MG63 (cell line): ENCODE measurements at regions not wholly inside any gene's neighbourhood (a gene's known extent, or its start where the extent isn't known, plus 50 kb on each side); places are given as distances from the start of the nearest gene placed in this dataset.

Source experiments
- DNase-seq: peaks from one replicate; pipeline ENCODE4 v3.0.0-alpha.2; 2020
- H3K27me3 ChIP-seq: fragments of 250-450 bp; sonication (Bioruptor Pico); 2 replicates; pipeline ENCODE4 v1.5.1; 2020; ENCODE audit warnings: mild to moderate bottlenecking, moderate library complexity
- H3K36me3 ChIP-seq: fragments of 250-450 bp; sonication (Bioruptor Pico); 2 replicates; pipeline ENCODE4 v1.5.1; 2020; ENCODE audit warnings: mild to moderate bottlenecking, moderate library complexity
- H3K4me3 ChIP-seq: fragments of 250-450 bp; sonication (Bioruptor Pico); 2 replicates; pipeline ENCODE4 v1.5.1; 2020; ENCODE audit warnings: mild to moderate bottlenecking, moderate library complexity
- H3K9me3 ChIP-seq: fragments of 250-450 bp; sonication (Bioruptor Pico); 2 replicates; pipeline ENCODE4 v1.5.1; 2020; ENCODE audit warnings: mild to moderate bottlenecking, moderate library complexity

DNA sequence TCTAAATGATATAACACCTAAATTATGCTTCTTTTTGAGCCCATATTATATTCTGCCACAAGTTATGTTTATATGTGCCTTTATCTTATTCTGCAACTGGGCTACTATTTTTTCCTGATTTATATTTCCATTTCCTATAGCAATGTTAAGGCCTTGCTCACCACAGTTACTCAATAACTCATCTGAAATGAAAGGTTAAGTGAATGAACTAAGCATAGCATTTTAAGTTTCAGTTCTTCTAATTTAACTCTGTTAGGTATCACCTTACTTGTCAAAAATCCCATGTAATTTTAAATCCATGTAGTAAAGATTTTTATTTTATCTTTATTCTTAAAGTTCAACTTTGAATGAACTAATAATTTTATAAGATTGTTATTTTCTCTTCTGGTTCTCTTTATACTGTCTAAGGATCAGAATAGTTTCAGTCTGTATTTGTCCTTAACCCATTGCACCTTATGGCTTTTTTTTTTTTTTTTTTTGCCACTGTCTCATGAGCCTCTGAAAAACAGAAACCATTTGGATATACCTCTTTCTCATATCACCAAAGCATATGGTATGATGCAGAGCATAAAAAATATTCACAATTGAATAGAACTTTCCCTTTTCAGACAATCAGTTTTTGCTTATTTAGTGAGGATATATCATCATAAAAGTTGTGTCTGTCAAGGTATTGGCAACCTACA is 301.8 kb upstream of the ZWINT start:
- H3K36me3 ChIP-seq: no peaks in the 10 kb centered on the region
- H3K27me3 ChIP-seq: no peaks in the 10 kb centered on the region
- H3K9me3 ChIP-seq: no peaks in the 10 kb centered on the region
- no peak for DNase-seq
- no peak overlapping the region for H3K4me3 ChIP-seq

DNA sequence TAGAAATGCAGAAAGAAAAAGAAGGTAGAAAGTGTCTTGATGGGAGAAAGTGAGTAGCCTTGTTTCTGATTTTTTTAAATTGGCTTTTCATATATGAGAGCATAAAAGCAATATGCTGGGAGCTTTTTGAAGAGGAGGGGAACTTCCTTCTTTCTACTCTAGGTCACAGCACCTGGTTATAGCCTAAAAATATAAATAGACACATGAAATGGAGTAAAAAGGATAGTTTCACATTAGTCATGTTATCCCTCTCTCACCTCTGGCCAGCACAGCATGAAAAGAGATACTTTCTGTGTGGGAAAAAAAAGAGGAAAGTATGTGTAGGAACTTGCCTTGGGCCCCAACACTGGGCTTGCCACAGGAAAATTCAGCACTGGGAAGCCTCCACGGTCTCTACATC is 292.2 kb upstream of the ZWINT start:
- no peak overlapping the region for H3K4me3 ChIP-seq
- H3K9me3 ChIP-seq: no peaks in the 10 kb centered on the region
- no peaks in the 10 kb centered on the region for H3K36me3 ChIP-seq
- H3K27me3 ChIP-seq: no peaks in the 10 kb centered on the region
- DNase-seq: no peak

DNA sequence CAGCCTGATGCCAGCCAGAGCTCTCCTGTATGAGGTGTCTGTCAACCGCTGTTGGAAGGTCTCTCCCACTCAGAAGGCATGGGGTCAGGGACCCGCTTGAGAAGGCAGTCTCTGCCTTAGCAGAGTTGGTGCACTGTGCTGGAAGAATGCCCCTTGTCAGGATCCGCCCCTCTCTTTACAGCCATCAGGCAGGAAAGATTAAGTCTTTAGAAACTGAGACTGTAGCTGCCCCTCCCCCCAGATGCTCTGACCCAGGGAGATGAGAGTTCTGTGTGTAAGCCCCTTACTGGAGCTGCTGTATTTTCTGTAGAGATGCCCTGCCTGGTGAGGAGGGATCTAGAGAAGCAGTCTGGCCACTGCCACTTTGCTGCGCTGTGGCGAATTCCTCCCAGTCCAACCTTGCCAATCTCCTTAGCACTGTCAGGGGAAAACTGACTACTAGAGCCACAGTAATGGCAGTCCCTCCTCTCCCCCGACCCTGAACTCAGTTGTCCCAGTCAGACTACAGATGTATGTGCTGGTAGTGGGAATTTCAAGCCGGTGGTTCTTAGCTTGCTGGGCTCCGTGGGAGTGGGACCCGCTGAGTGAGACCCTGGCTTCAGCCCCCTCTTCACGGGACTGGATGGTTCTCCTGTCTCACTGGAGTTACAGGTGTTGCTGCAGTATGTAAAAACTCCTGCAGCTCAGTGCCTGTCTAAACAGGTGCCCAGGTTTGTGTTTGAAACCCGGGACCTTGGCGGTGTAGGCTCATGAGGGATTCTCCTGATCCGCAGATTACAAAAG is 285.5 kb upstream of the ZWINT start:
- Histone ChIP-seq H3K4me3 (no peak overlapping the region), H3K9me3 (no peaks in the 10 kb centered on the region), H3K27me3 (no peaks in the 10 kb centered on the region), H3K36me3 (no peaks in the 10 kb centered on the region)
- no peak for DNase-seq

DNA sequence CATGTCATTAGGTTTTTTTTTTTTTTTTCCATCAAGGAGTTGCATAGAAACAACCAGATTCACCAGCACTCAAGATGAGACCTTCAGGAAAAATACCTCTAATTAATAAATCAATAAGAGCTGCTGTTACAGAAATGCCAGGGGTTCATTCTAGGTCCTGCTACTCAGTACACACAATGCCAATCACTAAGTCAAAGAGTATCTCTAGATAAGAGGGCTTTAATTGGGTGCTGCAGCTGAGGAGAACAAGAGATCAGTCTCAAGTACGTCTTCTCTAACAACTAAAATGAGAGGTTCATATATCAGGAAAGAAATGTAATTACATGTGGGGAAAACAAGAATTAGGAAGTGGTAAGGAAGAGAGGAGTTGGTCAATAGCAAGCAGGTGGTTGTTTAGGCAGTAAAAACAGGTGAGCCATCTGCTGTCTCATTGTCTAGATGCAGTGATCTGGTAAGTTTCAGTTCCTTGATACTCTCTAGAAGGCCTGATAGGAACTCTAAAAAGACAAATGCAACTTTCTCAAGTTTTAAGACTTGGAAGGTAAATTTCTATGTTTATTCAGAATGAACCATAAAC is 272.9 kb upstream of the ZWINT start:
- no peak overlapping the region for H3K4me3 ChIP-seq
- no peaks in the 10 kb centered on the region for H3K27me3 ChIP-seq
- DNase-seq: no peak
- no peaks in the 10 kb centered on the region for H3K9me3 ChIP-seq
- no peaks in the 10 kb centered on the region for H3K36me3 ChIP-seq

DNA sequence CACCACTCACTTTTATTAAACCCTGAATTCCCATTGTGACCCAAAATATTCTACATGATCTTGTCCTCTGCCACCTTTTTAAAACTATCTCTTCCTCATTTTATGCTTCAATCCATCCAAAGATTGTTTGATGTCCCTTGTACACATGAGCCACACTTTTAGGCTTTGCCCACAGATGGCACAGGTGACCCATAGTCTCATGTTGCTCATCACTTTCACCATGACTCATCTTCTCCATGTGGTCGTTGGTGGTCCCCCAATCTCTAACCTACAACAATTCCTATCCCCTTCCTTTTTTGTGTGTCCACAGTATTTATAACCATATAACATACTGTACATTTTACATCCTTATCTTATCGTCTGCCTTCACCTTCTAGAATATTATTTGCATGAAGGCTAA is 271.5 kb upstream of the ZWINT start:
- Histone ChIP-seq H3K9me3 (no peaks in the 10 kb centered on the region), H3K36me3 (no peaks in the 10 kb centered on the region), H3K4me3 (no peak overlapping the region), H3K27me3 (no peaks in the 10 kb centered on the region)
- DNase-seq: no peak

DNA sequence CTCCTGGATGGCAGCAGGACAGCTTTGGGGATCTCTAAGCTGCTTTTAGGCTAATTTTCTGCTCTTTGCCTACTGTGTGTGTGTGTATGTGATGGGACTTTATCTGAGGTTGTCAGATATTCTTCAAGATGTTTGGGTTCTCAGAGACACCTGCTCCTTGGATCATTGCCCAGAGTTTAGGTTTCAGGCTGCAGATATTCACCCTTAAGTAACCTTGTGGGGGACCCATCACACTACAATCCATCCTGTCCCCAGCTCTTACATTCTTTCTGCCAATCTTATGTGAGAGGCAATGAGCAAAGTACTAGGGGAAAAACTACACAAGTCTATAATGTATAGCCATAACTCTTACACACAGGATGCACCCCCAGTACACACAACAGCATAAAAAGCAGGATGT is 263.0 kb upstream of the ZWINT start:
- Histone ChIP-seq H3K9me3 (no peaks in the 10 kb centered on the region), H3K36me3 (no peaks in the 10 kb centered on the region), H3K27me3 (no peaks in the 10 kb centered on the region), H3K4me3 (no peak overlapping the region)
- no peak for DNase-seq

DNA sequence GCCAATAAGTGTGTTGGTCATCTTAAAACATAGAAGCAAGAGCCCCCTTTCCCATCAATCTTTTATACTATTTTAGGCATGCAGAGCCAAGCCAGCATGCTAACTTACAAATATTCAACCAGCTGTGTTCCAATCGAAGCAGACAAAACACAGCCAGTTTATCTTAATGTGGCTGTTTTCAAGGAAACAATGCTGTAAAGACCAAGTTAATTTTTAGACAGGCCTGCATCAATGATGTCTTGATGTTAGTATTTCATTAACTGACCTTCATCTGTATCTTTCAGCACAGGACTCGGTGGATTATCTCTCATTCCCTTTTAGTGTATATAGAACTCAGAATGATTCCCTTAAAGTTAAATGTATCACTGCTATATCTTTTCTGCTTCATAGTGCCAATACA is 262.0 kb upstream of the ZWINT start:
- no peak for DNase-seq
- H3K4me3 ChIP-seq: no peak overlapping the region; the same call in 1 of the 2 replicates
- H3K36me3 ChIP-seq: no peaks in the 10 kb centered on the region
- H3K9me3 ChIP-seq: no peaks in the 10 kb centered on the region
- no peaks in the 10 kb centered on the region for H3K27me3 ChIP-seq

DNA sequence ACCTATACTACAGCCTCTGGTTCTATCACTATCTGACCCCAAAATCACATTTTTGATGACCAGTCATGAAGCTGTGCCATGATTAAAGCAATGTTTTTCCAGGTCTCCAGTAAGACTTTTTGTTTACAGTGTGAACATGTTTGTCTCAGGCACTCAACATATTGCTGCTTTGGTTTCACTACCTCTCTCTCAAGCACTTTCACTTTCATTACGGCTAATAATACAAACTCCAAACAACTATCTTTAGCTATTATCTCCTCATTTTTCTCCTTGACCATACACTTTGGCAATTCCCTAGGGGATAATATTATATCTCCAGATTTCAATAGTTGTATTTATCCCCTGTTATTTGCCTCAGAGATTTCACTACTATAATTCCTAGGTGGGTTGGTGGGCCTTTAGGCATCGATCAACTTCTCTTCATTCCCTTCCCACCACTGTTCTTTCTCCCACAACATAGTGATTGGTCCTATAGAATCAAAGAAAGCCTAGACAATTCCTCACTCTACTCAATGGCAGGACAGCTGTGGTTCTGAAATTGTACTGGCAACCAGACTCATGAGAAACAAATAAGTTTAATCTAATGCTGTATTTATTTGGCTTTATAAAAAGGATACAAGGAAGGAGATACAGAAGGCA is 261.4 kb upstream of the ZWINT start:
- Histone ChIP-seq H3K4me3 (peak overlapping the region; percentile 49), H3K9me3 (no peaks in the 10 kb centered on the region), H3K27me3 (no peaks in the 10 kb centered on the region), H3K36me3 (no peaks in the 10 kb centered on the region)
- DNase-seq: no peak

DNA sequence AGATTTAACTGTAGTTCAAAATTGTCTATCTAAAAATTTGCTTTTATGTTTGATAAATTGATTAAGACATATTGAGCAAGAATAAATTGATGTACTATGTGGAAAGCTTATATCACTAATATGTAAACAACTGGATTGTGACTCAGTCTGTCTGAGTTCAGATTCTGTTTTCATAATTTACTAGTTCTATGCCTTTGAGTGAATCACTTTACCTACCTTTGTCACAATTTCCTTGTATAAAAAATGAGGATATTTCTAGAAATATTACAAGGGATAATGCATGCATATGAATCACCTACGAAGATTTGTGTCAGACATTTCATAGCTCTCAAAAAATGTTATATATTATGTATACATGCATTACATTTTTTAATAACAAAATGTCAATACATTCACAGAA is 245.1 kb upstream of the ZWINT start:
- Histone ChIP-seq H3K4me3 (no peak overlapping the region), H3K27me3 (no peaks in the 10 kb centered on the region), H3K9me3 (no peaks in the 10 kb centered on the region), H3K36me3 (no peaks in the 10 kb centered on the region)
- no peak for DNase-seq

DNA sequence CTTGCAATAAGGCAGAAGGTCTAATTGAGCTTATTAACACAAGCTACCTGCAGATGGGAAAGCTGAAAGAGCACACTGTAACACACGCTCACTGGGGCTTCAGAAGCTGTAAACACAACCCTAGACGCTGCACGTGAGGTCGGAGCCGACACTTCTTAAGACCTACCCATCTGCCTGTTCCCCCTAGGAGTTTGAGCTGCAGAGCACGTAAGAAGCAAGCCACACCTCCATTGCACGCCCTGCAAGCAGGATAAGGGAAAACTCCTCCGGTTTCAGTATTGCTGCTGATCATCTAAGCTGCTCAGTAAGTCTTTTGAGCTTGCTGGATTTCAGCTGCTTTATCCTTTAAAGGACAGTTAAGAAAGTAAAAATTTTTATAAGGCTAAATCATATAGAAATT is 244.0 kb upstream of the ZWINT start:
- H3K4me3 ChIP-seq: no peak overlapping the region
- no peak for DNase-seq
- no peaks in the 10 kb centered on the region for H3K27me3 ChIP-seq
- H3K36me3 ChIP-seq: no peaks in the 10 kb centered on the region
- no peaks in the 10 kb centered on the region for H3K9me3 ChIP-seq

DNA sequence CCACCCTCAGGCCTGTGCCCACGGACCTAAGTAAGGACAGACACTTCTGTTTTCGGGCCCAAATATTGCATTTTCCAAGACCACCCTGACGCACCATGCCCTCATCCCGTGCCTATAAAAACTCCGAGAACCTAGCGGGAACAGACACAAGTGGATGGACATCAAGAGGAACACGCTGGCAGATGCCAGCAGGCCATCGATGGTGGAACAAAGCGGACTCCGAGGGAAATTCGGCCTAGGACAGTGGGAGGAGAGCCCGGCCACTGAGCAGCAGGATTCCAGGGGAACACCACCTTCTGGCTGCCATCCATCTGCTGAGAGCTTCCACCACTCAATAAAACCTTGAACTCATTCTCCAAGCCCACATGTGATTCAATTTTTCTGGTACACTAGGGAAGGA is 243.6 kb upstream of the ZWINT start:
- H3K36me3 ChIP-seq: no peaks in the 10 kb centered on the region
- H3K27me3 ChIP-seq: no peaks in the 10 kb centered on the region
- DNase-seq: no peak
- H3K4me3 ChIP-seq: no peak overlapping the region
- H3K9me3 ChIP-seq: no peaks in the 10 kb centered on the region

DNA sequence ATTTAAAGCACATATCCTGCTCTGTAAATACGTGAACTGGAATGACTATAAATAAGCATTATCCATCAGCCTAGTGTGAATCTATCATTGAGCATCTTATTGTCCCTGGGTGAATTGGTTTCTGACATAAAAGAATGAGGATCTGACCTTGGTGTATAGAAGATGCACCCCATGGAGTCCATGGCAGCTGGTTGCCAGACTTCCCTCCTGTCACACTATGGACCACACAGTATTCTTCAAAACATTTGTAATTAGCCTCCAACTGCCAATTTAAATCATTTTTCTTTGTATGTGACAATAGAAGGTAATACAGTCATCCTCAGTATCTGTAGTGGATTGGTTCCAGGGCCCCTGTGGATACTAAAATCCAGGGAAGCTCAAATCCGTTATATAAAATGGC is 238.1 kb upstream of the ZWINT start:
- DNase-seq: no peak

DNA sequence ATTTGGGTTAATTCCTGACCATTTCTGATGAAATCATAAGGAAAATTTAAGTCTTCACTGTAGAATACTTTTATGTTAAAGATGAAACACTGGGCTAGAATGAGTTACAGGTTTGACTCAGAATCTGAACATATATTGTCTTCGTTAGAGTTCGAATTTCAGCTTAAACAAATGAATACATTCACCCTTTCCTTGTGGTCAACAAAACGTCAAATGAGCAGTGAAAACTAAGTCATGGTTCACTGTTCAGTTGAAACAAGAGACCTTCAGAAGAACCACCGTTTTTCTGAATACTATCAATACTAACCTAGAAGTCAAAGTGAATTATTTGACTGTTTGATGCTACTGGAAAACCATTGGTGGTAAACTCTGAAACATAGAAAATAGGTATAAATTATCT is 235.2 kb upstream of the ZWINT start:
- Histone ChIP-seq H3K27me3 (peaks cover 3% of the 10 kb centered on the region; the same call in 1 of the 2 replicates), H3K4me3 (no peak overlapping the region), H3K36me3 (no peaks in the 10 kb centered on the region), H3K9me3 (no peaks in the 10 kb centered on the region)
- no peak for DNase-seq

More for the DNA sequence above, 238.1 kb upstream of the ZWINT start:
- Histone ChIP-seq H3K4me3 (no peak overlapping the region), H3K36me3 (no peaks in the 10 kb centered on the region), H3K27me3 (peaks cover 3% of the 10 kb centered on the region; the same call in 1 of the 2 replicates), H3K9me3 (no peaks in the 10 kb centered on the region)

DNA sequence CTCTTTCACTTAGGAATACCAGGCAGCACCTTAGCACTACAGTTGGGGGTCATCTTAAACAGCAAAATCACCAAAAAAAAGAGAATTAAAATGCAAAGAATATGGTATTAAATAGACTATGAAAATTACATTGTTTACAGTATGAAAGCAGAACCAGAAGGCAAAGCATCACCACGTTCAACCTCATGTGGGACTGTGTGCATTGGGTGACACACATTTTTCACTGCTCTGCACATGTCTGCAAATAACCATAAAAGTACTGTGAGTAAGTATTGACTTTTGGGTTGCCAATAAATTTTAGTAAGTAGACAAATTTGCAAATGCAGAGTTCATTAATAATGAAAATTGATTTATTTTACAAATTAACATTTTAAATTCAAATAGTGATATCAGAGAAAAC is 232.1 kb upstream of the ZWINT start:
- DNase-seq: no peak
- Histone ChIP-seq H3K9me3 (no peaks in the 10 kb centered on the region), H3K4me3 (no peak overlapping the region), H3K36me3 (no peaks in the 10 kb centered on the region), H3K27me3 (peaks cover 3% of the 10 kb centered on the region; the same call in 1 of the 2 replicates)

DNA sequence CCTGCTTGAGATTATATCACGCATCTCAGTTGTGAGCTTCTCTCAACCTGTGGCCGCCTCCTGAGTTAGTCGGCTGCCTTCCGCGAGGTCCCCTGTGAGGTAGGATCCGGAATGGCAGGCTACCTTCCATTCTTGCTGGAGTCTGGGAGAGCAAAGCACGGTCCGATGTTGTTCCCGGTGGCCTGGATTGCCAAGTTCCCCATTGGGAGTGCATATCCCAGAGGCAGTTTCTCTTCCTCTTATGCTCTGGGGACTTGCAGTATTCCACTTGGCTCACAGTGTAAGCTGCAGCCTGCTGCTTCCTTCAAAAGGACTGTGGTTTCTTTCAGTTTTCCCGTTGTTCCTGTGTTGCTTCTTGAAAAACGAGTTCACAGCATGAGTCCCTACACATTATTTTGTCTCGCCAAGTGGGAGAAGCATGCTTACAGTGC is 225.4 kb upstream of the ZWINT start:
- no peak for DNase-seq
- Histone ChIP-seq H3K27me3 (no peaks in the 10 kb centered on the region), H3K36me3 (no peaks in the 10 kb centered on the region), H3K9me3 (no peaks in the 10 kb centered on the region), H3K4me3 (no peak overlapping the region)

DNA sequence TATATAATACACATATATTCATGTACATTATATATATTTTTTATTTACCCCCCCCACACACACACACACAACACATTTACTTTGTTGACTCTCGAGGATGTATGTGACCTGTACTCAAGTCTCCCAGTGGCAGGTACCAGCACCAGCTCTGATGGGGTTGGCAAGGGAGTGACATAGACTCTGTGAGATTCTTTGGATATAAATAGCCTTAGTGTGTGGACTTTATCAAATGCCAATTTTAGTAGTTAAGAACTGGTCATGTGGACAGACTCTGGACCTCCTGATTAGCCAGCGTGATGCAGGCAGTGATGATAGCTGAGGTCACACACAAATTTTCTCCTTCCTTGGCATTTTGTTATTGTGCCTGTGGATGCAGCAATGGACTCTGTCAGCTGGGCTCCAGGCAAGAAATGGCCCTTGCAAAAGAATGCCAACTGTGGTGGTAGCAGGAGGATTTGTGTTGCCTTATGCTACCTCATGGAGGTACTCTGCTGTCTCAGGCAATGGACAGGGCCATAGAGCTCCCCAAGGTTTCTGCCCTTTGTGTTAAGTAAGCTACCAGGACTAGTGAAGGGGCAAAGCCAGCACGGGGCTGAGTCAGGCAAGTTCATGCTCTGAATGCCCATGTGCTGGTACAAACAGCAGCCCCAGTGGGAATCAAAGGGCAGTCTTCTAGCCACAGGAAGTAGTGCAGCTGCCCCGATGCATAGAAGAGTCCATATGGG is 224.6 kb upstream of the ZWINT start:
- H3K9me3 ChIP-seq: no peaks in the 10 kb centered on the region
- no peak for DNase-seq
- no peaks in the 10 kb centered on the region for H3K36me3 ChIP-seq
- no peaks in the 10 kb centered on the region for H3K27me3 ChIP-seq
- no peak overlapping the region for H3K4me3 ChIP-seq

DNA sequence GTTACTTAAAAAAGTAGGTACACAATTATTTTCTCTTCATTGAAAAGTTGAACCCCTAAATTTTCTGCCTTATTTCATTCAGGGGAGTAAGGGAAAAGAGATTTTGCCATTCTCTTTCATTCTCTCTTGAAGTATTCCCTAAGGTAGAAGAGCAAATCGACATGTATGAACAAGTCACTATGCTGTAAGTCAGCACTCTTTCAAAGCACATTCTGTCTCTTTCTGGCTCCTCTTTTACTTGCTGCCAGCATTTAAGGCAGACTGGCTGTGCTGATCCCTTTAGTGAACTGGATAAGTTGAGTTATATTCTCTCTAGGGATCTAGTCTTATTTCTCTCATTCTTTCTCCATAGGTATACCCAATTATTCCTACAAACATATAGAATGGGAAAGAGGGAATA is 222.3 kb upstream of the ZWINT start:
- H3K27me3 ChIP-seq: no peaks in the 10 kb centered on the region
- H3K36me3 ChIP-seq: no peaks in the 10 kb centered on the region
- H3K4me3 ChIP-seq: no peak overlapping the region
- no peak for DNase-seq
- no peaks in the 10 kb centered on the region for H3K9me3 ChIP-seq
